ENCODE measurements at regions not wholly inside any gene's neighbourhood (a gene's known extent, or its start where the extent isn't known, plus 50 kb on each side); places are given as distances from the start of the nearest gene placed in this dataset.

GRCh38 chr3:132872711-132873110, 150.5 kb upstream of the NPHP3 start:
- TF ChIP-seq CTCF (IDR thresholded peaks at IDR 0.05) (no peak), POLR2A (IDR thresholded peaks at IDR 0.05) (no peak)

All from lower leg skin (tissue), 3 donors.